Endodermal cell (in vitro differentiated cells): ENCODE measurements at regions not wholly inside any gene's neighbourhood (a gene's known extent, or its start where the extent isn't known, plus 50 kb on each side); places are given as distances from the start of the nearest gene placed in this dataset.
"Not testable (repeated sequence)": the region's sequence is repeated elsewhere in the genome, so short reads cannot be mapped to it uniquely, and the experiment has no call there.

Experiments
- DNase-seq: peaks from one replicate; pipeline ENCODE4 v3.0.0-alpha.2; 2017
- H3K27ac ChIP-seq: 2 replicates; pipeline ENCODE4 v1.5.1; 2013; ENCODE audit warnings: mild to moderate bottlenecking, low read depth, low read length, moderate library complexity
- H3K27me3 ChIP-seq: 2 replicates; pipeline ENCODE4 v1.6.1; 2013; ENCODE audit warnings: mild to moderate bottlenecking, low read length, moderate library complexity; ENCODE audit not compliant: insufficient read depth, control insufficient read depth, poor library complexity, severe bottlenecking
- H3K36me3 ChIP-seq: 2 replicates; pipeline ENCODE4 v1.7.0; 2013; ENCODE audit warnings: mild to moderate bottlenecking, low read length, moderate library complexity; ENCODE audit not compliant: control insufficient read depth, insufficient read depth
- H3K4me1 ChIP-seq: one replicate; pipeline ENCODE4 v1.7.0; 2013; ENCODE audit warnings: low read length; ENCODE audit not compliant: control insufficient read depth, insufficient read depth
- H3K4me3 ChIP-seq: 2 replicates; pipeline ENCODE4 v1.5.1; 2013; ENCODE audit warnings: mild to moderate bottlenecking, low read length, moderate library complexity
- H3K9ac ChIP-seq: 2 replicates; pipeline ENCODE4 v1.6.1; 2013; ENCODE audit warnings: mild to moderate bottlenecking, low read length, moderate library complexity; ENCODE audit not compliant: poor library complexity, severe bottlenecking; ENCODE audit errors: extremely low read depth
- H3K9me3 ChIP-seq: 2 replicates; pipeline ENCODE4 v1.6.1; 2013; ENCODE audit warnings: mild to moderate bottlenecking, low read length, moderate library complexity; ENCODE audit not compliant: control insufficient read depth
- H3K27ac Mint-ChIP-seq: 2 replicates; pipeline ENCODE4 v1.8.0; 2020; ENCODE audit warnings: mixed read lengths
- H3K27me3 Mint-ChIP-seq: 2 replicates; pipeline ENCODE4 v1.8.0; 2021; ENCODE audit warnings: mild to moderate bottlenecking, mixed read lengths; ENCODE audit not compliant: insufficient read depth
- H3K36me3 Mint-ChIP-seq: 2 replicates; pipeline ENCODE4 v1.8.0; 2020; ENCODE audit warnings: low read depth, mixed read lengths
- H3K4me1 Mint-ChIP-seq: 2 replicates; pipeline ENCODE4 v1.8.0; 2020; ENCODE audit warnings: mixed read lengths
- H3K4me3 Mint-ChIP-seq: 2 replicates; pipeline ENCODE4 v1.8.0; 2020; ENCODE audit warnings: mild to moderate bottlenecking, moderate library complexity, mixed read lengths
- H3K9me3 Mint-ChIP-seq: 2 replicates; pipeline ENCODE4 v1.8.0; 2020; ENCODE audit warnings: mild to moderate bottlenecking, mixed read lengths
- CTCF ChIP-seq: fragments of 200-600 bp; sonication (generic); conservative IDR thresholded peaks from 2 replicates; pipeline ENCODE4 v1.5.0; 2021; ENCODE audit warnings: antibody characterized with exemption, mild to moderate bottlenecking
- WGBS, 2 experiments: methylation state at CpG; one replicate each; pipeline versions ENCODE4 v1.1.5 to v1.1.7; 2013; ENCODE audit warnings: missing lambda C conversion rate in 2 of 2, mixed read lengths in 1 of 2; ENCODE audit not compliant: insufficient coverage in 1 of 2, insufficient read length in 1 of 2; 5-methylcytosine and 5-hydroxymethylcytosine counted together

GRCh38 chr5:113761594-113761993 lies 248.1 kb downstream of the YTHDC2 start:
- WGBS, 2 experiments, result 88 to 92% methylated on average over 1 of the region's 1 CpG
- H3K9me3 Mint-ChIP-seq, result peaks cover 21% of the 10 kb centered on the region
- no peak for TF ChIP-seq CTCF

GRCh38 chr5:113764382-113764781 lies 250.9 kb downstream of the YTHDC2 start:
- no peak for TF ChIP-seq CTCF
- Mint-ChIP-seq H3K27ac (no peak overlapping the region), H3K4me1 (peaks cover 4% of the 10 kb centered on the region)

More at GRCh38 chr5:113761594-113761993, 248.1 kb downstream of the YTHDC2 start:
- Mint-ChIP-seq H3K27ac (no peak overlapping the region), H3K36me3 (no peaks in the 10 kb centered on the region), H3K4me1 (peaks cover 4% of the 10 kb centered on the region), H3K4me3 (no peak overlapping the region), H3K27me3 (peaks cover 83% of the 10 kb centered on the region)
- Histone ChIP-seq H3K36me3 (no peaks in the 10 kb centered on the region), H3K4me1 (no peaks in the 10 kb centered on the region), H3K27ac (no peak overlapping the region), H3K9me3 (peaks cover 16% of the 10 kb centered on the region), H3K27me3 (peaks cover 75% of the 10 kb centered on the region), H3K4me3 (no peak overlapping the region), H3K9ac (no peak overlapping the region)
- DNase-seq, result no peak

GRCh38 chr5:113766827-113767226 lies 253.3 kb downstream of the YTHDC2 start:
- not testable (repeated sequence) for H3K36me3 Mint-ChIP-seq, H3K36me3 ChIP-seq, H3K4me1 Mint-ChIP-seq, H3K4me1 ChIP-seq, H3K27ac ChIP-seq, H3K27ac Mint-ChIP-seq, H3K4me3 ChIP-seq, H3K9ac ChIP-seq, H3K4me3 Mint-ChIP-seq, DNase-seq
- peaks cover 43% of the 10 kb centered on the region for H3K27me3 Mint-ChIP-seq
- Histone ChIP-seq H3K9me3 (peaks cover 18% of the 10 kb centered on the region), H3K27me3 (peaks cover 27% of the 10 kb centered on the region)
- H3K9me3 Mint-ChIP-seq, result peaks cover 37% of the 10 kb centered on the region
- 71 to 76% methylated on average over 2 of the region's 2 CpGs for WGBS, 2 experiments

More at GRCh38 chr5:113764382-113764781, 250.9 kb downstream of the YTHDC2 start:
- Histone ChIP-seq H3K4me1 (no peaks in the 10 kb centered on the region), H3K4me3 (no peak overlapping the region), H3K9me3 (peaks cover 18% of the 10 kb centered on the region), H3K27me3 (peaks cover 49% of the 10 kb centered on the region), H3K27ac (no peak overlapping the region), H3K9ac (no peak overlapping the region), H3K36me3 (no peaks in the 10 kb centered on the region)
- H3K27me3 Mint-ChIP-seq, result peaks cover 65% of the 10 kb centered on the region
- no peak overlapping the region for H3K4me3 Mint-ChIP-seq
- H3K9me3 Mint-ChIP-seq, result peaks cover 37% of the 10 kb centered on the region
- peaks cover 9% of the 10 kb centered on the region for H3K36me3 Mint-ChIP-seq
- DNase-seq, result no peak

- H3K4me3 Mint-ChIP-seq, result no peak overlapping the region
- H3K27me3 Mint-ChIP-seq, result peaks cover 14% of the 10 kb centered on the region
- peaks cover 3% of the 10 kb centered on the region for H3K4me1 ChIP-seq
- peaks cover 18% of the 10 kb centered on the region for H3K9me3 ChIP-seq
- H3K27ac ChIP-seq, result peak overlapping the region; percentile 60
- H3K4me3 ChIP-seq, result no peak overlapping the region
- peaks cover 9% of the 10 kb centered on the region for H3K36me3 Mint-ChIP-seq
- 83 to 90% methylated on average over 2 to 3 of the region's 3 CpGs for WGBS, 2 experiments
- H3K27ac Mint-ChIP-seq, result no peak overlapping the region
- peaks cover 6% of the 10 kb centered on the region for H3K27me3 ChIP-seq
- H3K36me3 ChIP-seq, result no peaks in the 10 kb centered on the region
- peaks cover 30% of the 10 kb centered on the region for H3K9me3 Mint-ChIP-seq
- no peak for DNase-seq
- H3K9ac ChIP-seq, result no peak overlapping the region
- peaks cover 10% of the 10 kb centered on the region for H3K4me1 Mint-ChIP-seq
- no peak for TF ChIP-seq CTCF
These were observed 257.2 kb downstream of the YTHDC2 start for GRCh38 chr5:113770648-113771047.
